HepG2 (cell line): ENCODE measurements at regions not wholly inside any gene's neighbourhood (a gene's known extent, or its start where the extent isn't known, plus 50 kb on each side); places are given as distances from the start of the nearest gene placed in this dataset.

Experiments used
- BCL6 ChIP-seq: IDR thresholded peaks from 2 replicates; pipeline ENCODE4 v1.6.1; 2016; ENCODE audit warnings: missing genetic modification reagents, missing compliant biosample characterization
- EP300 ChIP-seq, 3 experiments: sonication (generic) in 1 of 3; formaldehyde crosslinking in 1 of 3; IDR thresholded peaks; 2 replicates each; pipeline versions ENCODE4 v1.5.1 to v1.6.1; 2011 to 2020; ENCODE audit warnings: low read depth in 2 of 3, low read length in 2 of 3, borderline replicate concordance in 1 of 3, improper control_type of control experiment in 1 of 3, mild to moderate bottlenecking in 1 of 3, missing genetic modification reagents in 1 of 3, moderate library complexity in 1 of 3
- FOXC1 ChIP-seq: sonication (generic); formaldehyde crosslinking; IDR thresholded peaks from 2 replicates; pipeline ENCODE4 v1.8.0; 2022; ENCODE audit warnings: mild to moderate bottlenecking, missing genetic modification reagents, borderline replicate concordance
- HIVEP1 ChIP-seq: sonication (generic); formaldehyde crosslinking; IDR thresholded peaks from 2 replicates; pipeline ENCODE4 v1.4.0; 2020; ENCODE audit warnings: mild to moderate bottlenecking, missing genetic modification reagents
- HMG20B ChIP-seq: conservative IDR thresholded peaks from 2 replicates; pipeline ENCODE4 v1.6.1; 2016; ENCODE audit warnings: missing genetic modification reagents, missing compliant biosample characterization
- KDM3A ChIP-seq: IDR thresholded peaks from 2 replicates; pipeline ENCODE4 v1.6.1; 2018; ENCODE audit warnings: low read depth, missing compliant biosample characterization
- MIXL1 ChIP-seq: IDR thresholded peaks from 2 replicates; pipeline ENCODE4 v1.6.1; 2016
- MTA1 ChIP-seq: sonication (generic); formaldehyde crosslinking; IDR thresholded peaks from 2 replicates; pipeline ENCODE4 v1.4.0; 2020; ENCODE audit warnings: missing genetic modification reagents, mild to moderate bottlenecking, borderline replicate concordance
- NCOA5 ChIP-seq: sonication (generic); formaldehyde crosslinking; IDR thresholded peaks from 2 replicates; pipeline ENCODE4 v1.4.0; 2020; ENCODE audit warnings: missing genetic modification reagents
- PHF21A ChIP-seq: sonication (generic); formaldehyde crosslinking; IDR thresholded peaks from 2 replicates; pipeline ENCODE4 v1.5.0; 2020; ENCODE audit warnings: mild to moderate bottlenecking, missing genetic modification reagents
- RBM22 ChIP-seq: fragments of 200-400 bp; formaldehyde crosslinking; optimal IDR thresholded peaks from 2 replicates; pipeline ENCODE3; 2017; ENCODE audit warnings: mild to moderate bottlenecking, low read length, moderate library complexity
- RNF2 ChIP-seq: fragments of 450-650 bp; conservative IDR thresholded peaks from 2 replicates; pipeline ENCODE4 v1.6.1; 2016; ENCODE audit warnings: low read depth
- SALL1 ChIP-seq: sonication (generic); formaldehyde crosslinking; IDR thresholded peaks from 2 replicates; pipeline ENCODE4 v1.8.0; 2022; ENCODE audit warnings: mild to moderate bottlenecking, missing genetic modification reagents
- TOE1 ChIP-seq: sonication (generic); formaldehyde crosslinking; IDR thresholded peaks from 2 replicates; pipeline ENCODE4 v1.4.0; 2020; ENCODE audit warnings: mild to moderate bottlenecking, missing genetic modification reagents
- YEATS4 ChIP-seq: sonication (generic); formaldehyde crosslinking; IDR thresholded peaks from 2 replicates; pipeline ENCODE4 v1.4.0; 2020; ENCODE audit warnings: missing genetic modification reagents, borderline replicate concordance
- ZBTB21 ChIP-seq: sonication (generic); formaldehyde crosslinking; IDR thresholded peaks from 2 replicates; pipeline ENCODE4 v1.4.0; 2020; ENCODE audit warnings: missing genetic modification reagents
- ZBTB7A ChIP-seq: sonication (generic); formaldehyde crosslinking; IDR thresholded peaks from 2 replicates; pipeline ENCODE4 v1.8.0; 2022; ENCODE audit warnings: mild to moderate bottlenecking, missing genetic modification reagents
- ZNF292 ChIP-seq: sonication (generic); formaldehyde crosslinking; IDR thresholded peaks from 2 replicates; pipeline ENCODE4 v1.8.1; 2022; ENCODE audit warnings: mild to moderate bottlenecking, low read depth, missing genetic modification reagents, borderline replicate concordance
- ZNF564 ChIP-seq: sonication (generic); formaldehyde crosslinking; IDR thresholded peaks from 2 replicates; pipeline ENCODE4 v1.8.1; 2023; ENCODE audit warnings: mild to moderate bottlenecking, missing genetic modification reagents
- ZNF746 ChIP-seq: sonication (generic); formaldehyde crosslinking; IDR thresholded peaks from 2 replicates; pipeline ENCODE4 v1.8.0; 2022; ENCODE audit warnings: mild to moderate bottlenecking, missing genetic modification reagents
- ZSCAN20 ChIP-seq: sonication (generic); formaldehyde crosslinking; IDR thresholded peaks from 2 replicates; pipeline ENCODE4 v1.4.0; 2020; ENCODE audit warnings: missing genetic modification reagents, mild to moderate bottlenecking, borderline replicate concordance
- TF ChIP-seq, protein P1 (sequence below): sonication (generic); formaldehyde crosslinking; conservative IDR thresholded peaks from 2 replicates; pipeline ENCODE4 v1.4.0; 2020; ENCODE audit warnings: mild to moderate bottlenecking, missing genetic modification reagents, moderate library complexity
- TF ChIP-seq, protein P2 (sequence below): sonication (generic); formaldehyde crosslinking; IDR thresholded peaks from 2 replicates; pipeline ENCODE4 v1.4.0; 2020; ENCODE audit warnings: missing genetic modification reagents
- TF ChIP-seq, protein P3 (sequence below): IDR thresholded peaks from 2 replicates; pipeline ENCODE4 v1.6.1; 2012; ENCODE audit warnings: inconsistent platforms
- TF ChIP-seq, protein P4 (sequence below): sonication (generic); formaldehyde crosslinking; IDR thresholded peaks from 2 replicates; pipeline ENCODE4 v1.4.0; 2020; ENCODE audit warnings: missing genetic modification reagents

DNA sequence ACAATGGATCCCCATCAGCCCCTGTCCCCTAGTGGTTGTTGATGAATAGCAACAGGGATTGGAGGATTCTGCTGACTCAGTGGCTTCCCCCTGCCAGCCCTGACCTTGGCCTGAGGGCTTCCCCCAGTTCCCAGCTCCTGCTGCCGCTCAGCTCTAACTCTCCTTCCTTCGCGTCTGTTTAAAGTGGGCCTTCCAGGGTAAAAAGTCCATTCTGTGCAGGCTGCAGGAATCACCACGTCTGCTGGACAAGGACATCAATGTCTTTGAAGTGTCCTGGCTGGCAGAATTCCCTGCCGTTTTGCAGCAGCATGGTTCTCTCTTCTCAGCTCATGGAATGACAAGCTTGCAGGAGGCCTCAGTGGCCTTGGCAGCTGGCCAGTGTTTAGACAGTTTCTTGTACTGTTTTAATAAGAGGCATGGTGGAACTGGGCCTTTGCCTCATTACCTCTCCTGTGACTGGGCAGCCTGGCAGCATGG lies 152.5 kb upstream of the STX18 start (continued):
- TF ChIP-seq YEATS4 (CRISPR knock-in tag) (peak; percentile 36; the same call in 1 of the 2 replicates), NCOA5 (no peak), MIXL1 (CRISPR knock-in tag) (peak; percentile 34; the same call in 1 of the 2 replicates), RNF2 (0 out of 2 replicates have a peak, but pooled peaks have one; percentile 20), EP300 (IDR thresholded peaks at IDR 0.05; ENCODE audit: low read depth in 2 of 2, low read length in 2 of 2) (peak in 1 of 2 experiments; percentile 75; a peak in 2 of 4 replicates), EP300 (CRISPR knock-in tag; IDR thresholded peaks at IDR 0.05; ENCODE audit: borderline replicate concordance) (peak; percentile 72; the same call in 1 of the 2 replicates), BCL6 (peak; percentile 80), HMG20B (CRISPR knock-in tag) (0 out of 2 replicates have a peak, but pooled peaks have one; percentile 37), HIVEP1 (CRISPR knock-in tag) (peak; percentile 99), RBM22 (no peak), SALL1 (peak; percentile 93), FOXC1 (CRISPR knock-in tag) (no peak; the same call in 1 of the 2 replicates), ZNF564 (CRISPR knock-in tag) (0 out of 2 replicates have a peak, but pooled peaks have one; percentile 82), MTA1 (CRISPR knock-in tag) (peak; percentile 95), TOE1 (CRISPR knock-in tag) (0 out of 2 replicates have a peak, but pooled peaks have one; percentile 37), ZBTB21 (CRISPR knock-in tag) (0 out of 2 replicates have a peak, but pooled peaks have one; percentile 10), PHF21A (CRISPR knock-in tag) (peak; percentile 89), ZBTB7A (CRISPR knock-in tag) (no peak), ZSCAN20 (CRISPR knock-in tag) (0 out of 2 replicates have a peak, but pooled peaks have one; percentile 34), KDM3A (CRISPR knock-in tag) (peak; percentile 38; the same call in 1 of the 2 replicates), ZNF746 (no peak; the same call in 1 of the 2 replicates), ZNF292 (CRISPR knock-in tag) (peak; percentile 76)
- TF ChIP-seq, protein P1, sequence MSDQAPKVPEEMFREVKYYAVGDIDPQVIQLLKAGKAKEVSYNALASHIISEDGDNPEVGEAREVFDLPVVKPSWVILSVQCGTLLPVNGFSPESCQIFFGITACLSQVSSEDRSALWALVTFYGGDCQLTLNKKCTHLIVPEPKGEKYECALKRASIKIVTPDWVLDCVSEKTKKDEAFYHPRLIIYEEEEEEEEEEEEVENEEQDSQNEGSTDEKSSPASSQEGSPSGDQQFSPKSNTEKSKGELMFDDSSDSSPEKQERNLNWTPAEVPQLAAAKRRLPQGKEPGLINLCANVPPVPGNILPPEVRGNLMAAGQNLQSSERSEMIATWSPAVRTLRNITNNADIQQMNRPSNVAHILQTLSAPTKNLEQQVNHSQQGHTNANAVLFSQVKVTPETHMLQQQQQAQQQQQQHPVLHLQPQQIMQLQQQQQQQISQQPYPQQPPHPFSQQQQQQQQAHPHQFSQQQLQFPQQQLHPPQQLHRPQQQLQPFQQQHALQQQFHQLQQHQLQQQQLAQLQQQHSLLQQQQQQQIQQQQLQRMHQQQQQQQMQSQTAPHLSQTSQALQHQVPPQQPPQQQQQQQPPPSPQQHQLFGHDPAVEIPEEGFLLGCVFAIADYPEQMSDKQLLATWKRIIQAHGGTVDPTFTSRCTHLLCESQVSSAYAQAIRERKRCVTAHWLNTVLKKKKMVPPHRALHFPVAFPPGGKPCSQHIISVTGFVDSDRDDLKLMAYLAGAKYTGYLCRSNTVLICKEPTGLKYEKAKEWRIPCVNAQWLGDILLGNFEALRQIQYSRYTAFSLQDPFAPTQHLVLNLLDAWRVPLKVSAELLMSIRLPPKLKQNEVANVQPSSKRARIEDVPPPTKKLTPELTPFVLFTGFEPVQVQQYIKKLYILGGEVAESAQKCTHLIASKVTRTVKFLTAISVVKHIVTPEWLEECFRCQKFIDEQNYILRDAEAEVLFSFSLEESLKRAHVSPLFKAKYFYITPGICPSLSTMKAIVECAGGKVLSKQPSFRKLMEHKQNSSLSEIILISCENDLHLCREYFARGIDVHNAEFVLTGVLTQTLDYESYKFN (CRISPR knock-in tag): peak; percentile 86
- TF ChIP-seq, protein P2, sequence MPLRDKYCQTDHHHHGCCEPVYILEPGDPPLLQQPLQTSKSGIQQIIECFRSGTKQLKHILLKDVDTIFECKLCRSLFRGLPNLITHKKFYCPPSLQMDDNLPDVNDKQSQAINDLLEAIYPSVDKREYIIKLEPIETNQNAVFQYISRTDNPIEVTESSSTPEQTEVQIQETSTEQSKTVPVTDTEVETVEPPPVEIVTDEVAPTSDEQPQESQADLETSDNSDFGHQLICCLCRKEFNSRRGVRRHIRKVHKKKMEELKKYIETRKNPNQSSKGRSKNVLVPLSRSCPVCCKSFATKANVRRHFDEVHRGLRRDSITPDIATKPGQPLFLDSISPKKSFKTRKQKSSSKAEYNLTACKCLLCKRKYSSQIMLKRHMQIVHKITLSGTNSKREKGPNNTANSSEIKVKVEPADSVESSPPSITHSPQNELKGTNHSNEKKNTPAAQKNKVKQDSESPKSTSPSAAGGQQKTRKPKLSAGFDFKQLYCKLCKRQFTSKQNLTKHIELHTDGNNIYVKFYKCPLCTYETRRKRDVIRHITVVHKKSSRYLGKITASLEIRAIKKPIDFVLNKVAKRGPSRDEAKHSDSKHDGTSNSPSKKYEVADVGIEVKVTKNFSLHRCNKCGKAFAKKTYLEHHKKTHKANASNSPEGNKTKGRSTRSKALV (CRISPR knock-in tag): peak; percentile 33; the same call in 1 of the 2 replicates
- TF ChIP-seq, protein P3, sequence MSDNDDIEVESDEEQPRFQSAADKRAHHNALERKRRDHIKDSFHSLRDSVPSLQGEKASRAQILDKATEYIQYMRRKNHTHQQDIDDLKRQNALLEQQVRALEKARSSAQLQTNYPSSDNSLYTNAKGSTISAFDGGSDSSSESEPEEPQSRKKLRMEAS: peak; percentile 75
- TF ChIP-seq, protein P4, sequence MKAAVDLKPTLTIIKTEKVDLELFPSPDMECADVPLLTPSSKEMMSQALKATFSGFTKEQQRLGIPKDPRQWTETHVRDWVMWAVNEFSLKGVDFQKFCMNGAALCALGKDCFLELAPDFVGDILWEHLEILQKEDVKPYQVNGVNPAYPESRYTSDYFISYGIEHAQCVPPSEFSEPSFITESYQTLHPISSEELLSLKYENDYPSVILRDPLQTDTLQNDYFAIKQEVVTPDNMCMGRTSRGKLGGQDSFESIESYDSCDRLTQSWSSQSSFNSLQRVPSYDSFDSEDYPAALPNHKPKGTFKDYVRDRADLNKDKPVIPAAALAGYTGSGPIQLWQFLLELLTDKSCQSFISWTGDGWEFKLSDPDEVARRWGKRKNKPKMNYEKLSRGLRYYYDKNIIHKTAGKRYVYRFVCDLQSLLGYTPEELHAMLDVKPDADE: no peak
